ENCODE measurements at regions not wholly inside any gene's neighbourhood (a gene's known extent, or its start where the extent isn't known, plus 50 kb on each side); places are given as distances from the start of the nearest gene placed in this dataset.

DNA sequence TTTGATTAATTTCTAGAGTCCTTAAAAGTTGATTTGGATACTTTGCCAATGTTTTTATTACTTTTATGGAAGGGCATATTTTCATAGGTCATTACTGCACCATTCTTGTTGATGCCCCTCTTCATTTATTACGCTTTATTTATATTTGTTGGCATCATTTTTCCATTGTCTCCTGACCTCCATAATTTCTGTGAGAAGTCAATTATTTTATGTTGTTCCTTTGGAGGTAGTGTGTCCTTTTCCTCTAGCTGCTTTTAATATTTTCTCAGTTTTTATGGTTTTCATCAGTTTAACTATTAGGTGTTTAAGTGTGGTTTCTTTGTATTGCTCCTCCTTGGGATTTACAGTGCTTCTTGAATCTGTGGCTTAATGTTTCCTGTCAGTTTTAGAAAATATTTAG, 134.9 kb downstream of the SAMD9 start:
- no peak for ATAC-seq (ENCODE audit: insufficient read depth, low FRiP score)
- H3K4me1 ChIP-seq (ENCODE audit: control insufficient read depth in 5 of 5, insufficient read depth in 5 of 5, low read length in 5 of 5) = no peaks in the 10 kb centered on the region
- no peak for TF ChIP-seq CTCF (IDR thresholded peaks at IDR 0.05; ENCODE audit: control extremely low read depth, extremely low read depth)
- DNase-seq = no peak
- WGBS, 2 donors = 84 to 90% methylated on average over 1 of the region's 1 CpG
- no peak overlapping the region for H3K4me3 ChIP-seq
- H3K27me3 ChIP-seq (ENCODE audit: control insufficient read depth in 3 of 3, insufficient read depth in 3 of 3, low read length in 2 of 3) = no peaks in the 10 kb centered on the region
- H3K9ac ChIP-seq (ENCODE audit: insufficient read depth in 1 of 2, low read length in 2 of 2) = no peak overlapping the region
- H3K36me3 ChIP-seq (ENCODE audit: control insufficient read depth in 4 of 4, insufficient read depth in 4 of 4, low read length in 4 of 4) = no peaks in the 10 kb centered on the region
- H3K9me3 ChIP-seq (ENCODE audit: control insufficient read depth in 4 of 4, insufficient read depth in 3 of 4, low read length in 3 of 4) = peaks cover 0 to 4% (median 0%) of the 10 kb centered on the region in 4 donors
- no peak overlapping the region for H3K27ac ChIP-seq (ENCODE audit: low read depth in 1 of 2, low read length in 1 of 2)

- WGBS, 2 donors = 87 to 89% methylated on average over 1 of the region's 1 CpG
- Histone ChIP-seq H3K9me3 (ENCODE audit: control insufficient read depth in 4 of 4, insufficient read depth in 3 of 4, low read length in 3 of 4) (peaks cover 0 to 10% (median 4%) of the 10 kb centered on the region in 4 donors), H3K4me3 (no peak overlapping the region), H3K4me1 (ENCODE audit: control insufficient read depth in 5 of 5, insufficient read depth in 5 of 5, low read length in 5 of 5) (no peaks in the 10 kb centered on the region), H3K9ac (ENCODE audit: insufficient read depth in 1 of 2, low read length in 2 of 2) (no peak overlapping the region), H3K27me3 (ENCODE audit: control insufficient read depth in 3 of 3, insufficient read depth in 3 of 3, low read length in 2 of 3) (no peaks in the 10 kb centered on the region), H3K27ac (ENCODE audit: low read depth in 1 of 2, low read length in 1 of 2) (no peak overlapping the region), H3K36me3 (ENCODE audit: control insufficient read depth in 4 of 4, insufficient read depth in 4 of 4, low read length in 4 of 4) (no peaks in the 10 kb centered on the region)
- ATAC-seq (ENCODE audit: insufficient read depth, low FRiP score) (no peak), DNase-seq (no peak)
- no peak for TF ChIP-seq CTCF (IDR thresholded peaks at IDR 0.05; ENCODE audit: control extremely low read depth, extremely low read depth)
Observed at GRCh38 chr7:92976931-92977330, 140.6 kb upstream of the CDK6 start.

DNA sequence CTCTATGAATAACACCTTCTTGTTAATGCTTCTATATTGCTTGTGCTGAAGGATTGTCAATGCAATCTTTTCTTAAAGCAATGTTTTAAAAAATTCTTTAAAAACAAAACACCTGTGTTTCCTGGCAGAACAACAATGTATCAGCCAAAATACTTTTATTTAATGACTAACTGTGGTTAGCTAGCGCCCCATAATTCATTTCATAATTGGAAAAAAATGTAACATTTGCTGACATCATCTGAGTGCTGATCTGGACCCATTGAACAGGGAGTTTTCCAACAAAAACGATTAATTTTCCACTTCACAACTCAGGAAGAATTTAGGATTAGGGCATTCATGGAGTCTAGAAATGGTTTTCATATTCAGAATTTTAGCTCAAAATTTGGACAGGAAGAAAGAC, 137.6 kb upstream of the CDK6 start:
- WGBS, 2 donors = 62 to 81% methylated on average over 2 of the region's 2 CpGs
- H3K27me3 ChIP-seq (ENCODE audit: control insufficient read depth in 3 of 3, insufficient read depth in 3 of 3, low read length in 2 of 3) = no peaks in the 10 kb centered on the region
- no peak for TF ChIP-seq CTCF (IDR thresholded peaks at IDR 0.05; ENCODE audit: control extremely low read depth, extremely low read depth)
- H3K9me3 ChIP-seq (ENCODE audit: control insufficient read depth in 4 of 4, insufficient read depth in 3 of 4, low read length in 3 of 4) = peaks cover 0 to 10% (median 2%) of the 10 kb centered on the region in 4 donors
- no peaks in the 10 kb centered on the region for H3K36me3 ChIP-seq (ENCODE audit: control insufficient read depth in 4 of 4, insufficient read depth in 4 of 4, low read length in 4 of 4)
- DNase-seq = no peak
- no peaks in the 10 kb centered on the region for H3K4me1 ChIP-seq (ENCODE audit: control insufficient read depth in 5 of 5, insufficient read depth in 5 of 5, low read length in 5 of 5)
- H3K4me3 ChIP-seq = no peak overlapping the region
- no peak overlapping the region for H3K27ac ChIP-seq (ENCODE audit: low read depth in 1 of 2, low read length in 1 of 2)
- H3K9ac ChIP-seq (ENCODE audit: insufficient read depth in 1 of 2, low read length in 2 of 2) = no peak overlapping the region
- no peak for ATAC-seq (ENCODE audit: insufficient read depth, low FRiP score)

DNA sequence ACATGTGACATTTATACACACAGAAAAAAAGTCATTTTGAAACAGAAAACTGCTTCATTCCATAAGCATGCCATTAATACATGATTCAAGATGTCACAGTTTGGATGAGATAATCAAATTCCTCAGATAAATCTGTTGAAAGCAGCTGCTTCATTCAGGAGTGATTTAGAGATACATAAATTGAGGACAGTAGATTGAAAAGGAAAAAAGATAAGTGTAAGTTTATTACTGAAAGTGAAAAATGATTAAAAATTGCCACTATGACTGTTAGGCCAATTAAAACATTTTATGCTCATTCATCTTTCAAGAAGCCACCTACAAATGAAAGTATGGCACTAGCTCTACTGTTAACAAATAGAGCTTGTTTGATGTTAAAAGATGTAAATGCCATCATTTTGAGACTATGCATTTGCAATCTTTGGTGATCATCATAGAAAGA, 136.9 kb upstream of the CDK6 start:
- no peak overlapping the region for H3K9ac ChIP-seq (ENCODE audit: insufficient read depth in 1 of 2, low read length in 2 of 2)
- peaks cover 0 to 10% (median 2%) of the 10 kb centered on the region in 4 donors for H3K9me3 ChIP-seq (ENCODE audit: control insufficient read depth in 4 of 4, insufficient read depth in 3 of 4, low read length in 3 of 4)
- H3K4me1 ChIP-seq (ENCODE audit: control insufficient read depth in 5 of 5, insufficient read depth in 5 of 5, low read length in 5 of 5) = no peaks in the 10 kb centered on the region
- H3K27me3 ChIP-seq (ENCODE audit: control insufficient read depth in 3 of 3, insufficient read depth in 3 of 3, low read length in 2 of 3) = no peaks in the 10 kb centered on the region
- H3K27ac ChIP-seq (ENCODE audit: low read depth in 1 of 2, low read length in 1 of 2) = no peak overlapping the region
- DNase-seq (no peak), ATAC-seq (ENCODE audit: insufficient read depth, low FRiP score) (no peak)
- no peak overlapping the region for H3K4me3 ChIP-seq
- no peak for TF ChIP-seq CTCF (IDR thresholded peaks at IDR 0.05; ENCODE audit: control extremely low read depth, extremely low read depth)
- H3K36me3 ChIP-seq (ENCODE audit: control insufficient read depth in 4 of 4, insufficient read depth in 4 of 4, low read length in 4 of 4) = no peaks in the 10 kb centered on the region
